Tibial nerve (tissue), 4 donors: ENCODE measurements at regions not wholly inside any gene's neighbourhood (a gene's known extent, or its start where the extent isn't known, plus 50 kb on each side); places are given as distances from the start of the nearest gene placed in this dataset.

Source experiments
- DNase-seq, 2 donors: peaks; one replicate each; pipeline ENCODE4 v3.0.0-alpha.2; 2019; ENCODE audit warnings: low spot score in 2 of 2
- H3K27ac ChIP-seq, 4 donors: fragments of 200-600 bp; sonication (generic) in 3 of 4; one replicate each; pipeline ENCODE4 v1.5.1; 2017 to 2019; ENCODE audit warnings: mild to moderate bottlenecking in 1 of 4
- H3K27me3 ChIP-seq, 2 donors: fragments of 200-600 bp; sonication (generic) in 1 of 2; one replicate each; pipeline versions ENCODE4 v1.5.1 to v1.6.0; 2017 to 2019
- H3K36me3 ChIP-seq, 3 donors: fragments of 200-600 bp; sonication (generic); one replicate each; pipeline ENCODE4 v1.5.1; 2018 to 2019
- H3K4me1 ChIP-seq, 4 donors: fragments of 200-600 bp; sonication (generic) in 3 of 4; one replicate each; pipeline ENCODE4 v1.5.1; 2017 to 2019
- H3K4me3 ChIP-seq, 4 donors: fragments of 200-600 bp; sonication (generic) in 3 of 4; one replicate each; pipeline ENCODE4 v1.5.1; 2017 to 2019; ENCODE audit warnings: mild to moderate bottlenecking in 1 of 4, moderate library complexity in 1 of 4
- H3K9me3 ChIP-seq, 4 donors: fragments of 200-600 bp; sonication (generic) in 3 of 4; one replicate each; pipeline ENCODE4 v1.5.1; 2017 to 2019
- EP300 ChIP-seq, 2 donors: sonication (generic); formaldehyde crosslinking; IDR thresholded peaks; one replicate each; pipeline ENCODE4 v1.6.1; 2017; ENCODE audit warnings: antibody characterized with exemption in 2 of 2, mild to moderate bottlenecking in 1 of 2
- POLR2A ChIP-seq, 2 donors: fragments of 450-650 bp; IDR thresholded peaks; one replicate each; pipeline ENCODE4 v1.6.1; 2017; ENCODE audit warnings: antibody characterized with exemption in 2 of 2, mild to moderate bottlenecking in 2 of 2, moderate library complexity in 2 of 2
- WGBS, 2 donors: methylation state at CpG; one replicate each; pipeline ENCODE4 v1.1.5; 2018; 5-methylcytosine and 5-hydroxymethylcytosine counted together
- TF ChIP-seq, protein P1 (sequence below), 5 experiments: fragments of 200-600 bp in 3 of 5; fragments of 450-650 bp in 2 of 5; sonication (generic) in 3 of 5; IDR thresholded peaks; one replicate each; pipeline ENCODE4 v1.5.1; 2016 to 2019; ENCODE audit warnings: antibody characterized with exemption in 5 of 5, mild to moderate bottlenecking in 3 of 5, moderate library complexity in 2 of 5

DNA sequence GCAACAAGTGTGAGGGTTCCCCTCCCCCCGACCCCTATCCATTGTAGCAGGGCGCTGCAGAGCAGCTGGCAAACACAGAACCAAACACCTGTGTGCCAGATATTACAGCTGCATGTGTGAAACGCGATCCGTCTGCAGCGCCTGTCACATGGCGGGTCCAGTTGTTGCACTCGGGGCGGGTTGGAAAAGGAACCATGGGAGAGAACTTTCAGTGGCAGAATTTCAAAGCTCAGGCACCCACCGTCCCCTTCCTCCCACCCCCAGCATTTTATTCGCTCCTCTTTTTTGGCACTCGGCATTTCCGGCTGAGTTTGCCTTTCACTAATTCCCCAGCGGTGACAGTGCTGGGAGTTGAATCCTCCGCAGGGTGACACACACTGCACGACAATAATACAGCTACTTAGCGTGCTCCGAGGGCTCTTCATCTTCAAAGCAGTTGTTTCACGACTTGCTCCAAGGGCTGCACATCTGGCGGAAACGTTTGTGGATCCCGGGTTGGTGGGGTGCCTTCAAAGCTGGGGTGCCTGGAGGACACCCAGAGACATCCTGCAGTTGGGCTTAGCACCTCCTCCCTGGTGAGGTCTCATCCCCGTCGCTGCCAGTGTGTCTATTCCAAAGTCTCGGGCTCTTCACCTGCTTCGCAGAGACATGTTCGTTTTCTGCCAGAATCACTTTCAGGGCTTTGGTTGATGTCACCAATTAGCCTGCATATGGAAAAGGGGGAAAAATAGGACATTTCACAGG, 180.7 kb downstream of the ZBTB18 start:
- peaks cover 0 to 28% of the 10 kb centered on the region in 2 donors for H3K27me3 ChIP-seq
- no peaks in the 10 kb centered on the region for H3K9me3 ChIP-seq
- H3K36me3 ChIP-seq = no peaks in the 10 kb centered on the region
- peaks cover 0 to 8% (median 0%) of the 10 kb centered on the region in 4 donors for H3K4me1 ChIP-seq
- peak overlapping the region in 2 of 4 donors; percentile 1 to 6 for H3K4me3 ChIP-seq
- DNase-seq = no peak
- TF ChIP-seq EP300 (IDR thresholded peaks at IDR 0.05) = no peak
- TF ChIP-seq, protein P1, sequence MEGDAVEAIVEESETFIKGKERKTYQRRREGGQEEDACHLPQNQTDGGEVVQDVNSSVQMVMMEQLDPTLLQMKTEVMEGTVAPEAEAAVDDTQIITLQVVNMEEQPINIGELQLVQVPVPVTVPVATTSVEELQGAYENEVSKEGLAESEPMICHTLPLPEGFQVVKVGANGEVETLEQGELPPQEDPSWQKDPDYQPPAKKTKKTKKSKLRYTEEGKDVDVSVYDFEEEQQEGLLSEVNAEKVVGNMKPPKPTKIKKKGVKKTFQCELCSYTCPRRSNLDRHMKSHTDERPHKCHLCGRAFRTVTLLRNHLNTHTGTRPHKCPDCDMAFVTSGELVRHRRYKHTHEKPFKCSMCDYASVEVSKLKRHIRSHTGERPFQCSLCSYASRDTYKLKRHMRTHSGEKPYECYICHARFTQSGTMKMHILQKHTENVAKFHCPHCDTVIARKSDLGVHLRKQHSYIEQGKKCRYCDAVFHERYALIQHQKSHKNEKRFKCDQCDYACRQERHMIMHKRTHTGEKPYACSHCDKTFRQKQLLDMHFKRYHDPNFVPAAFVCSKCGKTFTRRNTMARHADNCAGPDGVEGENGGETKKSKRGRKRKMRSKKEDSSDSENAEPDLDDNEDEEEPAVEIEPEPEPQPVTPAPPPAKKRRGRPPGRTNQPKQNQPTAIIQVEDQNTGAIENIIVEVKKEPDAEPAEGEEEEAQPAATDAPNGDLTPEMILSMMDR (IDR thresholded peaks at IDR 0.05) = no peak
- no peak for TF ChIP-seq POLR2A (IDR thresholded peaks at IDR 0.05)
- H3K27ac ChIP-seq = no peak overlapping the region
- WGBS, 2 donors = 38 to 48% methylated on average over 24 to 27 of the region's 27 CpGs

DNA sequence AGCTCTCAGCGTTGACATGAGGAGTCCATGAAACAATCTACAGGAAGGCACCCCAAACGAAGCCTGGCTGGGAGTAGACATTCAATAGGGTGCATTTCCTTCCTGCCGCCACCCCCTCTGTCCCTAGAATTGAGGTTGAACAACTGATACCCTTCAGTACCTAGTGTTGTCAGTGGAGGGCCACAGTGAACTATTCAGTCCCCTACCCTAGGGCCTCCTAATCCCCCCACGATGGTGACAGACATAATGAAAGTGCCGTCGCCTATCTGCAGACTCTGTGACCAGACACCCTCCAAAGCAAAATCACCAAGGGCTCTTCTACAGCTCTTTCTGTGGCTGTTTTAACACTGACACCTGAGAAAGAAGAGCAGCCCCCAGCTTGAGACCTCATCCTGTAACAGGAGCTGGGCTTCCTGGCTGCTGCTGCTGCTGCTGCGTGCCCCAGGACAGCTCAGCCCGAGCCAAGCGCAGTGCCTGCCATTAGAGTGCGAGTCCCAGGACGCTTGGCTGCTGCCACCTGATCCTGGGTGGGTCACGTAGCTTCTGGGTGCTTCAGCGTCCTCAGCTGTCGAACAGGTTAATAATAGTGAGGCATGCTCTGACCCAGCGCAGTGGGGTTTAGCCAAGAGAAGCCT, 183.0 kb downstream of the ZBTB18 start:
- peaks cover 0 to 24% of the 10 kb centered on the region in 2 donors for H3K27me3 ChIP-seq
- TF ChIP-seq POLR2A (IDR thresholded peaks at IDR 0.05) (no peak), EP300 (IDR thresholded peaks at IDR 0.05) (no peak)
- TF ChIP-seq, protein P1 (IDR thresholded peaks at IDR 0.05) = no peak
- no peaks in the 10 kb centered on the region for H3K9me3 ChIP-seq
- no peaks in the 10 kb centered on the region for H3K36me3 ChIP-seq
- peaks cover 0 to 8% (median 0%) of the 10 kb centered on the region in 4 donors for H3K4me1 ChIP-seq
- H3K27ac ChIP-seq = no peak overlapping the region
- WGBS, 2 donors = 76 to 87% methylated on average over 15 of the region's 15 CpGs
- H3K4me3 ChIP-seq = no peak overlapping the region
- DNase-seq = no peak

DNA sequence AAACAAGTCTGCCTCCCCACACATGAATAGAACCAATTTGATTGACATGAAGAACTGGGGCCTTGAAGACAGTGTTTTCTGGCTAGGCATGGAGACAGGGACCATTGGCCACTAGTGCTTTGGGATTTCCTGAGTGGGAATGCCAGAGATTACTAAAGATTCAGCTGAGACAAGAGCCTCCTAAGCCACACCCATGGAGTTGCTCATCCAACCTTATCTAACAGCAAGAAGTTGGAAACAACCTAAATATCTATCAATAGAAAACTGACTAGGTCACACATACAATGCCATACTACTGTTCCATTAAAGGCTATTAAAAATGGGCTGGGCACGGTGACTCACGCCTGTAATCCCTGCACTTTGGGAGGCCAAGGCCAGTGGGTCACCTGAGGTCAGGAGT, 184.1 kb downstream of the ZBTB18 start:
- Histone ChIP-seq H3K27me3 (peaks cover 0 to 21% of the 10 kb centered on the region in 2 donors), H3K4me3 (no peak overlapping the region), H3K4me1 (peaks cover 0 to 8% (median 0%) of the 10 kb centered on the region in 4 donors), H3K27ac (no peak overlapping the region), H3K9me3 (no peaks in the 10 kb centered on the region), H3K36me3 (no peaks in the 10 kb centered on the region)
- DNase-seq = no peak
- 74 to 96% methylated on average over 2 of the region's 2 CpGs for WGBS, 2 donors
- TF ChIP-seq POLR2A (IDR thresholded peaks at IDR 0.05) (no peak), EP300 (IDR thresholded peaks at IDR 0.05) (no peak)
- TF ChIP-seq, protein P1 (IDR thresholded peaks at IDR 0.05) = no peak

DNA sequence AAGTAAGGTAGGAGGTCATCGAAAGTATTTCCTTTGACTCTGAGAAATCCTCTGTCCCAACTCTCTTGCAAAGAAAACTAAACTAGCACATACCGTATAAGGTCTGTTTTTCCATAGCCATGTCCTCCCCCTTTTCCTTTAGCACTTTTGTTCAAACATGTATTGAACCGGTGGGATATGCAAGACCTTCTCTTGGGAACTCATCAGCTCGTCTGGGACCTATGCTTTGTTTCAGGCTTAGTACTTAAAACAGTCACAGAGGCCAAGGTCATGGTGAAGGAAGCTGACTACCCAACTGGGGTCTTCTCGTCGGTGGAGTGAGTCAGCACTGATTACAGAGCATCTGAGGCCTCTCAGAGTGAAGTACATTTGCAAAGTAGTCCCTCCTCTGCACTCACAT, 185.0 kb downstream of the ZBTB18 start:
- Histone ChIP-seq H3K27me3 (peaks cover 0 to 12% of the 10 kb centered on the region in 2 donors), H3K27ac (no peak overlapping the region), H3K4me3 (no peak overlapping the region), H3K36me3 (no peaks in the 10 kb centered on the region), H3K4me1 (peaks cover 0 to 8% (median 0%) of the 10 kb centered on the region in 4 donors), H3K9me3 (no peaks in the 10 kb centered on the region)
- no peak for TF ChIP-seq EP300 (IDR thresholded peaks at IDR 0.05)
- no peak for TF ChIP-seq POLR2A (IDR thresholded peaks at IDR 0.05)
- TF ChIP-seq, protein P1 (IDR thresholded peaks at IDR 0.05) = no peak
- WGBS, 2 donors = 69 to 70% methylated on average over 6 of the region's 6 CpGs
- no peak for DNase-seq

DNA sequence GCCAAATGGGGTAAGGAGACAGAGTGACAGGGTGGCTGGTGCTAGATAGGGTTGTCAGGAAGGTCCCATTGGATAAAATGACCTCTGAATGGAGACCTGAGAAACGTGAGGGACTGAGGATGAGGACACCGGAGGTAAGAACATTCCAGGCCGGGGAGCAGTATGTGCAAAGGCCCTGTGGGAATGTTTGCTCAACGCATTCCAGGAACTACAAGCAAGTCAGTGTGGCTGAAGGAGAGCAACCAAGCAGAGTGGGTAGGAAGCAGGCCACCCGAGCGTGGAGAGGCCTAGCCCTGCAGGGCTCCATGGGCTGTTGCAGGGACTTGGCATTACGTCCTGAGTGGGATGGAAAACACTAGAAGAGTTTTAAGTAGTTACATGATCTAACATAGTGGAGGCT, 185.6 kb downstream of the ZBTB18 start:
- TF ChIP-seq, protein P1 (IDR thresholded peaks at IDR 0.05) = no peak
- no peak for TF ChIP-seq EP300 (IDR thresholded peaks at IDR 0.05)
- TF ChIP-seq POLR2A (IDR thresholded peaks at IDR 0.05) = no peak
- DNase-seq = no peak
- no peaks in the 10 kb centered on the region for H3K9me3 ChIP-seq
- H3K4me1 ChIP-seq = peaks cover 0 to 2% (median 0%) of the 10 kb centered on the region in 4 donors
- H3K27me3 ChIP-seq = peaks cover 0 to 6% of the 10 kb centered on the region in 2 donors
- no peak overlapping the region for H3K27ac ChIP-seq
- 85 to 91% methylated on average over 7 of the region's 7 CpGs for WGBS, 2 donors
- no peaks in the 10 kb centered on the region for H3K36me3 ChIP-seq
- H3K4me3 ChIP-seq = no peak overlapping the region
